Hepatocyte (in vitro differentiated cells): ENCODE measurements at regions not wholly inside any gene's neighbourhood (a gene's known extent, or its start where the extent isn't known, plus 50 kb on each side); places are given as distances from the start of the nearest gene placed in this dataset.

ENCODE experiments used
- EZH2 ChIP-seq: fragments of 200-600 bp; sonication (generic); IDR thresholded peaks from 2 replicates; pipeline ENCODE4 v1.6.1; 2016; ENCODE audit warnings: antibody characterized with exemption, mild to moderate bottlenecking, borderline replicate concordance
- EZH2phosphoT487 ChIP-seq: fragments of 200-600 bp; sonication (generic); IDR thresholded peaks from one replicate; pipeline ENCODE4 v1.6.1; 2018; ENCODE audit warnings: antibody characterized with exemption, mild to moderate bottlenecking, low read depth, moderate library complexity; ENCODE audit not compliant: unreplicated experiment, severe bottlenecking

- no peak for TF ChIP-seq EZH2phosphoT487
- TF ChIP-seq EZH2, result no peak
These were observed 57.3 kb upstream of the CXCL8 start for GRCh38 chr4:73683033-73683432.
